ENCODE measurements at regions not wholly inside any gene's neighbourhood (a gene's known extent, or its start where the extent isn't known, plus 50 kb on each side); places are given as distances from the start of the nearest gene placed in this dataset.

DNA sequence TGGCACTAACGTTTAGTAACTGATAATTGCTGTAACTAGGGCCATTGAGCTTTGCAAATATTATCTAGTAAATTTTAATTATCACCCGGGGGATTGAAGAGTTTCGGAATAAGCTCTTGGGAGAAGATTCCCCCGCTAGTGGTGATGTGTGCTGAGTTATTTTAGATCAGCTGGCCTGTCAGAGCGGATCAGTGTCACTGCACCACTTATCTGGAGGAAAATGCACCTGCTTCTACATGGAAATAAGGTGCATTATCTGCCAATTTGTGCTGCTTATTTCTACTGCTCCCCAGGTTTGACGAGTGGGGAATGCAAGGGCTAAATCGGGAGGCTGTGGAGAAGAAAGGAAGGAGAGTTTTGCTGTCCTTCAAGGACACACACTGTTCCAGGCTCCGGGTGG is 518.6 kb downstream of the TLE4 start:
- FAIRE-seq: no peak

DNA sequence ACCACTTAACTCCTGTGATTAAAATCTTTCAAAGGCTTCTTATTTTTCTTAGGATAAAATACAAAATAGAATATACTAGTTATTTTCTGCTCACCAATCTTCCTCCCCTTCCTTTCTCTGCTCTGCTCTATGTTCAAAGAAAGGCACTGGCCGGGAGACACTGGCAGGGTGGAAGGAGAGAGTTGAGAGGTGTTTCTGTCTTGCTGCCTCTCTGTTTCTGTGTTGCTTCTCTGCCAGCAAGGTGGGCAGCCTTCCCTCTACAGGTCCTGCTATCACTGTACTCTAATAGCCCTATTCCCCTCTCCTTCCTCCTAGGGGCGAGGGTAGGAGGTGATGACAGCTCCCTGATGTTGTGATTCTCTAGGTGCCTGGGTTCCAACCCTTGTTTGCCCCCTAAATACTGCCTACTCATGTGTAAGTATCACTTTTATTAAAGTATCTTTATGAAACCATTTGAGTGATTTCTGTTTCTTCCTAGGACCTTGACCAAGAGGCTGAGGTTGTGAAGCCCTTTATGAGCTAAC is 515.1 kb downstream of the TLE4 start:
- no peak for FAIRE-seq

DNA sequence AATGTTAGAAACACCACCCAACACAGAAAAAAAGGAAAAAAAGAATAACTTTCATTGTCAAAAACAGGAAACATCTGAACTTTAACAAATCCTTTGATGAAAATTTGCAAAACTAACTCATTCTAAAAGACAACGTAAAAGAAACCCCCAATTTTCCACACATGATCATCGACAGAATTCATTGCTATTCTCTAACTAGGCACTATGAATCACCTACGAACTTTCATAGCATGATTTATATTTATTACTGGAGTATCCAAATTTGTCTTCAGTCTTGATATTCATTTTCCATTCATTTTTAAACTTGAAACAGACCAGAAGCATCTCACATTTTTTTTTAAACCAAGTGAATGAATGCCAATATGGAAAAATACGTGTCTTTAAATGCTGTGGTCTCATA is 514.6 kb downstream of the TLE4 start:
- no peak for FAIRE-seq

DNA sequence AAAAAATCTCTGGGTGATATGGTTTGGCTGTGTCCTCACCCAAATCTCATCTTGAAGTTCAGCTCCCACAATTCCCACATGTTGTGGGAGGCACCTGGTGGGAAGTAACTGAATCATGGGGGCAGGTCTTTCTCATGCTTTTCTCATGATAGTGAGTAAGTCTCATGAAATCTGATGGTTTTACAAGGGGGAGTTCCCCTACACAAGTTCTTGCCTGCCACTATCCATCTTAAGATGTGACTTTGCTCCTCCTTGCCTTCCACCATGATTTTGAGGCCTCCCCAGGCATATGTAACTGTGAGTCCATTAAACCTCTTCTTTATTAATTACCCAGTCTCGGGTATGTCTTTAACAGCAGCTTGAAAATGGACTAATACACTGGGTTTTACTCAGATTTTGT is 513.9 kb downstream of the TLE4 start:
- no peak for FAIRE-seq

DNA sequence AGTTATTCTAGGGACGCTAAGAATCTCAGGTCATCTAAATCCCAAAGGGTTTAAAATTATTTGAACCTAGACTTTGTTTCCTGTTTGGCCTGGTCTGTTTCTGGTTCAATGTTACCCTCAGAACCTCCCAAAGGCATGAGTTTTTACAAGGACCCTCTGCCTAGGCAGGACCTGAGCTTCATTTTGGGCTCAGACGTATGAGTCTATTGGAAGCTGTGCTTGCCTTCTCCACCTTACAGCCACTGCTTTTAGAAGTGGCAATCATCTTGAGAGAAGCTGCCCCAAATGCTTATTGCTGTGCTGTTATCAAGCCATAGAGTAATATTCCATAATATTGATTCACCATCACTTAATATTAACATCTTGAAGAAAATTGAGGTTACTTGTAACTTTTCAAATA is 510.4 kb downstream of the TLE4 start:
- no peak for FAIRE-seq

DNA sequence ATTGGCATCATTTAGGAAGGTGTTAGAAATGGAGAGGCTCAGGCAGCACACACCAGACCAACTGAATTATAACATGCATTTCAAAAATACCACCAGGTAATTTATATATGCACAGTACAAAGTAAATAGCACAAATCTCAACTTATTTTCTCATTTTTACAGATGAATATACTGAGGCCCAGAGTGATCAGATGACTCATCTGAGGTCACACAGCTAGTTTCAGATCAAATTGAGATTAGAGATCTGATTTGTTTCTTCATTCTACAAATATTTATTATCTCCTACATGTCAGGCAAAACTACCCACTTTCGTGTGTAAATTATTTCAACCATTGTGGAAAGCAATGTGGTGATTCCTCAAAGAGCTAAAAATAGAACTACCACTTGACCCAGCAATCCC is 507.1 kb downstream of the TLE4 start:
- no peak for FAIRE-seq

DNA sequence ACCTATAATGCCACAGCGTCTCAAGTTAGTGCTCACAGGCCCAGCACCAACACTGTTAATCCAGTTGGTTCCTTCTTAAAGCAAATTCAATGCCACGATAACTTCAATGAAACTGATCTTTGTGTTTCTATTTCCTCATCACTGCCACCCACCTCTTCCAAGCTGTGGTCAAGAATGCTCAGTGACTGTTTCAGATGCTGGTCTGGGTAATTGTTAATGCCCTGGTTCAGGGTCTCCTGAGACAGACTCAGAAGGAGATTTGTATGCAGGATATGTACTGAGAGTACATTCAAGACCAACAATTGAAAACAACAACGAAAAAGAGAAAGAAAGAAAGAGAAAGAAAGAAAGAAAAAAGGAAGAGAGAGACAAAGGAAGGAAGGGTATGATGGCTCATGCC is 505.3 kb downstream of the TLE4 start:
- FAIRE-seq: no peak

DNA sequence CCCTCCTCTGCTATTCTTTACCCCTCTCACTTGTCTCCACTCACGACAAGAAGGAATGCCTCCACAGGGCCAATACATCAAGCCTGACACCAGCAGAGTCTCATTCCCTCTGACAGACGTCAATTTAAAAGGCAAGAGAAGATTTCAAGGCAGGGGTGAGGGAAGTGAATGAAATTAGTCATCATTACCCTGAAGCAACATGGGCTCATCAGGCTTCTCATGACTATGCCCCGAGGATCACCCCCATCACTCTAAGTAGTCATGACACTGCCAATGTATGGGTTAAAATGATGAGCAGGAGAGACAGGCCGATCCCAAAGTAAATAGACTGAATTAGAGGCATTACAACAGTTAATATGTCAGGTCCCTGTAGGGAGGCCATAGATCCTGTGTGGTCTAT is 504.4 kb downstream of the TLE4 start:
- FAIRE-seq: no peak

DNA sequence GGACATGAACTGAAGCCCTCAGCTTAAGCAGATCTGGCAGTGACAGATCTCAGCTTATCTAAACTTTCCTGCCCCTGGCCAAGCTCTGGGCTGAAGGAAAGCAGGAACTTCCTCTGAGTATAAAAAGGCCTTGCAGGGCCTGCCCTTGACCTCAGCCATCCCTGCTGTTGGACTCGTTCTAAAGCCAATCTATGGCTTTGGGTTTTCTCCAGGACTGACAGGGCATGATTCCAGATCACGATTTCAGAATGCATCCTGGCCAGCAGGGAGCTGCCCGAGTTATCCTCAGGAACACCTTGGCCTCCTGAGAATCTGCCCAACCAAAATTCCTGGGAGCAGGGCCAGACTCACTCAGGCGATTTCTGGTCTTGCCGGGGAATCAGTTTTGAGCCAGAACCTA is 502.7 kb downstream of the TLE4 start:
- FAIRE-seq: no peak

DNA sequence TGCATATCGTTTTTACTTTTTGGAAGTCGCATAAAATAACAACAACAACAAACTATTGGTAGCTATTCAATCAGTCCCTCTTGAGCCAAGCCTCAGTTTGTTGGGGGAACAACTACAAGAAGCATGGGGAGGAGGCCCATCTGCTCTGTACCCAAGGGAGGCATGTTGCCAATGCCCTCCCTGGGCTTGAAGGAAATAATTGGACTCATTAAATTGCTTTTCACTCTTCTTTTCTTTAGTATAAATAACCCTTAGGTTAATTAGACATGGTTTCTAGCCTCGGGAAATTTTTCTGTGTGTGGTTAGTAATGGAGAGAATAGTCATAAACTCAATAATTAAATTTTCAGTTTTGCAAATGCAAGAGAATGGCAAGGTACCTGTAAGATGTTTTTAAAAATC is 500.7 kb downstream of the TLE4 start:
- FAIRE-seq: no peak

DNA sequence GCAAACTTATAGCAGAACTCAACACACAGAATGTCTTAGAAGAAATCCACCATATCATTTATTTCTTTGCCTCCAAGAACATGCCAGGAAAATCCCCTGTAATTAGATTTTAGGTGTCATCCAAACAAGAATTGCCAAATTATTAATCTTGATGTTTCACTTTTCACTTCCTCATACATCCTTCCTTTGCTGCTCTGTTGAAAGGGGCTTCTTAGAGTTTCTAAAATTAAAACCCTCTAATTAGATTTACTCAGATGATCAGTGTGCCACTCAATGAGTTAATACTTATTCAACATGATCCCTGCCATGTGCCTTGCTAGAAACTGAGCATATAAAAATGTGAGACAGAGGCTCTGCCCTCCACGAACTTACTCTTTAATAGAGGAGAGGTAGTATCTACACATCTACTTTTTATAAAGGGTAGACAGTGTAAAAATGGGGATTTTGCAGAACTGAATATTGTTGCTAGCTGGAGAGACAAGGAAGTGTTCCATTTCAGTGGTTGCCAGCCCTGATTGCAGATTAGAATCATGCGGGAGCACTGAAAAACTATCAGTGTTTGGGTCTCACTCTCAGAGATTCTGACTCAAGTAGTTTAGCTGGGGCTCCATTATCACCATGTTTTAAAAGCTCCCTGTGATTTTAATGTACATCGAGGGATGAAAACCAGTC is 498.4 kb downstream of the TLE4 start:
- FAIRE-seq: no peak

DNA sequence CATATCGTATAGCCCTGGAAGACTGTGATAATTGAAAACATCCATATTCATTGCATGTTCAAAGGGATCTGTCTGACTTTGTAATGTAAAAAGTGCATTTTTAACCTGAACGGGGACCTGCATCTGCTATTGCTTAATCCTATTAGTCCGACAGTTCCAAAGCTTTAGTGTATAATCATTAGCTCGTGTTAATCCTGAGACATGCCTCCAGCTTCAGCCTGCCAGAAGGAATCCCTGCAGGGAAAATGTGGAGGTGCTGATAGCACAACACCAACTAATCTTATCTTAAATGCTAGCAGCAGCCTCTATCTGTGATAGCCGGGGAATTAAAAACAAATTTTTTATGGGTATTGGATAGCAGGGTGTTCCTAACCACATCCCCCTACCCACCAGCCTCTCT is 495.2 kb downstream of the TLE4 start:
- FAIRE-seq: no peak

DNA sequence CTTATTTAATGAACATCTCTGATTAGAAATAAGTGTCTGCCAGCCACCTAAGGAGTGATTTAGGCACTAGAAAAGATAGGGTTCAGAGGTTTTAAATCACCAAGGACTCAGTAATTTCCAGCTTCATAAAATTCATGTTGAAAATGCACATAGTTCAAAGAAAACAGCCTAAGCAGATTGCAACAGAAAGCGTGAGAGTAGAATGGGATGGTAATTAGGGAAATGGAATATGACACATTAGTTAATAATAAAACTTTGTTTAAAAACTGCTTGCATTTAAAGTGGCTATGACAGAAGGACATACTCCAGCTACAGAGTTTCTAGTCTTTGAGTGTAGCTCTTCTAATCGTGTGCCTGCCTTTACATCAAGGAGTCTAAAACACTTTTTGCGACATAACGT is 490.8 kb downstream of the TLE4 start:
- no peak for FAIRE-seq

DNA sequence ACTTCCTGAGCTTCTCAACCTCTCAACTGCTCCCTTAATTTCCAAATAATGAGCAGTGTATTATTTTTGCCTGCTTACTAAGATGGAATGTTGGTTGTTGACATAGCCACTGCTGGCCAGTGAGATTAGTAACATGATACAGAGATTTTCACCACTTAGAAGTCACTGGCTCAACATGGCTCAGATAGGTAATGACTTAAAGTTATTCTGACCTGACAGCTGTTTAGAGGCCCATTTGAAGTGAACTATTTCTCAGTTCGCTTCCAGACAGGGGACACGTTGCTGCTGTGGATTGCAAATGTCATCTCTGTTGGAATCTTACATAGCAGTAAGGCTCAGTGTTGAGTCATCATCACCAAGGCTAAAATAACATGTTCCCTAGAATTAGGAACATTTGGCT is 490.2 kb downstream of the TLE4 start:
- FAIRE-seq: no peak

DNA sequence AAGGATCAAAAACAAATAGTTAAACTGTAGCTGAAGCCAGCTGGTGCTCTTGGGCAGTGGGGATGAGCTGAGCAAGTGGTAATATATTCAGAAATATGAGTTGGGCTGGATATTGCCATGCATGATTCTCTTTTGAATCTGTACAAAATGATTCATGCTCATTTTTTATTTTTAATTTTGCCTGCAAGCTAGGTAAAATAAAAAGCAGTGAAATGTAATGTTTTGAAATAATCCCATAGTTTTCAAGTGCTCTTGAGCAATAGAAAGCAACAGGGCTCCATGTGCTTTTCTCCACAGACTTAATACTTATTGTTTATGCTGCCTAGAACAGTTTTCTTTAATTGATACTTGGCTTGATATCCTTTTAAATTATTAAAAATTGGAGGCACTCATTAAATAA is 489.3 kb downstream of the TLE4 start:
- FAIRE-seq: no peak

DNA sequence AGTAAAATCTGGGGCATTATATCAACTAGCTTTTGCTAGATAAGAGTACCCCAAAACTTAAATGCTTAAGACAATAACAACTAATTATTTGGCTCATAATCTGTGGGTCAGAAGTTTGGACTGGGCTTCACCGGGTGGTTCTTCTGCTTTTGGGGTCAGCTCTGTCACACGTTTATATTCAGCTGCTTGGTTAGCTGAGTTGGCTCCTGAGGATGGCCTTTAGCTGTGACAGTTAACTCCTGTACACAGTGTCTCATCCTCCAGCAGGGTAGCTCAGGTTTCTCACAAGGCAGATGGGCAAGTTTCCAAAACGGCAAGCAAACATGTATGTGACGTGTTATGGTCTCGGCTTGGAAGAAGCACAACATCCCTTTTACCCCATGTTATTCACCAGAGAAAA is 488.2 kb downstream of the TLE4 start:
- FAIRE-seq: no peak

DNA sequence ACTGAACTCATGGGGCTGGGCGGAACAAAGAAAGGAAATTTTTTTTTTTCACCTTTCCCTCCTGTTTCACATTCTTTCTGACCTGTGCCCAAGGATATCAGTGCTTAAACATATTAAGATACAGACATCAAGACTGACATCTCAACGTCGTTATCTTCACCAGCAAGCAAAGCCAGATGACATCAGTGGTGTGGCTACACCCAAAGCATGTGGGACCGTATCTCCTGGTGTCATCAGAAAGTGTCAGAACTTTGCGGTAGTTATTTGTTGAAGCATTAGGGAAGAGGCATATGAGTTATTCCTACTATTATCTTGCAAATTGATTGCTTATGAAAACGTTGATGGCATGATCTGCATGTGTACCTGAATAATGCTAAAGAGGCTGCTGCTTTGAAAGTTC is 487.4 kb downstream of the TLE4 start:
- no peak for FAIRE-seq

DNA sequence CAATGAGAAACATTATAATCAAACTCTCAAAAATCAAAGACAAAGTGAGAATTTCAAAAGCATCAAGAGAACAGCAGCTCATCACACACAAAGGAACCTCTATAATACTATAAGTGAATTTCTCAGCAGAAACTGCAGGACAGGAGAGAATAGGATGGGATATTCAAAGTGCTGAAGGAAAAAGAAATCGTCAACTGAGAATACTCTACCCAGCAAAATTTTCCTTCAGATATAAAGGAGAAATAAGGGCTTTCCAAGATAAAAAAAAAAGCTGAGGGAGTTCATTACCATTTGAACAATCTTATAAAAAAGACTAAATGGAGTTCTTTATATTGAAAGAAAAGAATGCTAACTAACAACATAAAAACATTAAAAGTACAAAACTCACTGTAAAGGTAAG is 481.1 kb downstream of the TLE4 start:
- no peak for FAIRE-seq

DNA sequence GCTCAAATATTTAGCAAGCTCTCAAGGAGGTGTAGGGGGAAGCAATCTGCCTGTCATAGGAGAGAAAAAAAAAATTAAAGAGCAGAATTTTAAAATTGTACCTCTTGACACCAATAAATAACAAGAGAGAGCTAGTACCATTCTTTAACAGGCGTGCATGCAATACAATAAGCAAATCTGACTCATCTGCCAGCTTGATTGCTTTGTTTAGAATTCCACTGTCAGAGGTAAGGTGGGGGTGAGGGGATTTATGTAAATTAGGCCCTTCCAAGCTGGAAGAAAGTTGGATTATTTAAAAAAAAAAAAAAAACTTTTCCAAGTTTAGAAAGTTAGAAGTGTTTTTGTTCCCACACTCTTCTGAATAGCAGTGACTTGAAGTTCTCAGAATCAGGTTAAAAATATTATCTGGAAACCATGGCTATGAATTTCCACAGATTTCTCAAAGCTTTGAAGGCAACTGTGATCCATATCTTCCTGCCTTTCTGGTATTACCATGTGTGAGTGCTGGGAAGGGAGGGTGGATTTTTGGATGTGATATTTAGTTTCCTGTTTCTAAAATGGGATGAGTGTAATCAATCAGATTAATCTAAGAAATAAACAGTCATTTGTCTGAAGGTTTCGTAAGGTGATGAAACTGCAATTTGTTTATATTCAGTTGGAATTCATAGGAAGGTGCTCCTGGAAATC is 477.5 kb downstream of the TLE4 start:
- FAIRE-seq: no peak

DNA sequence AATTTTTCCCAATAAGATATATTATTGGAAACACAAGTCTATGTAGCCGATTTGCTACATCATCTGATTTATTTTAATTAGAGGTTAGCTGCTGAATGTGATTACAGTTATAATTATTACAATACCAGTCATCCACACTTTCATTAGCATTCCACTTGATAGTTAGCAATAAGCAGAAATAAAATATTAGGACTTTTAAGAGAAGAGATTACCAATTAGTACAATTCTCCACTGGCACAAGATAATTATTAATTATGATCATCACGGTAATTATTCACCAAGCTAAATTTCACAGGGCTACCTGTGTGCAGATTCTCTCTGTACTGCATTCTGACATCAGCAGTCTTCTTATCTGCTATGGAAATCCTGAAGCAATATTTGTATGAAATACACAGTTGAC is 474.7 kb downstream of the TLE4 start:
- FAIRE-seq: no peak

DNA sequence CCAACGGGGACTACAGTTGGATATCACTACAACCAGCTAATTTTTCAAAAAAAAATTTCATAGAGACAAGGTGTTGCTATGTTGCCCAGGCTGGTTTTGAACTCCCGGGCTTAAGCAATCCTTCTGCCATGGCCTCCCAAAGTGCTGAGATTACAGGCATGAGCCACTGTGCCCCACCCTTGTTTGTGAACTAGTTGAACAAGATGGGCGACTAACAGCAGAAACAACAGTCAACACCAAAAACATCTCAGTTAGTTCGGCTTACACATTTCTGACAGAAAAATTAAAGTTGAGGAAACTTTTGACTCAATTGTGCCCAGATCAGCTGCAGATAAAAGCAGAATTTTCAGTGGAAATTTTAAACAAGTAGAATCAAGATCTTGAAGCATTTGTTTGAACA is 470.1 kb downstream of the TLE4 start:
- FAIRE-seq: no peak

DNA sequence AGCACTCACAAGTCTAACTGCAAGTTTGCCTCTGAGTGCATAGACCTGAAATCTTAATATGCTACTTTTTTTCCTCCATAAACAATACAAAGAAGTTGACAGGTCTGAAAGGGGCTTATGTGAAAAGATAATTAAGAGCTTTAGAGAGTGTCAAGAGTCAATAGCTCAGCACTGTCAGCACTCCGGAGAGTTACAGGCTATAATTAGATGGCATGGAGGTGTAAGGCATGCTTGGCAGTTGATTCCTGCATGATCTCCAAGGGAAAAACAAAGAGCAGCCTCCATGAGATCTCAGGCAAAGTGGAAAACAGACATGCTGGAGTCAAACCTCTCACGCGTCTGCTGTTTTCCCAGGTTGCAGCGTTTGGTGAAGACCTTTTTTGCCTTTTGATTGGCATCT is 468.7 kb downstream of the TLE4 start:
- FAIRE-seq: no peak

DNA sequence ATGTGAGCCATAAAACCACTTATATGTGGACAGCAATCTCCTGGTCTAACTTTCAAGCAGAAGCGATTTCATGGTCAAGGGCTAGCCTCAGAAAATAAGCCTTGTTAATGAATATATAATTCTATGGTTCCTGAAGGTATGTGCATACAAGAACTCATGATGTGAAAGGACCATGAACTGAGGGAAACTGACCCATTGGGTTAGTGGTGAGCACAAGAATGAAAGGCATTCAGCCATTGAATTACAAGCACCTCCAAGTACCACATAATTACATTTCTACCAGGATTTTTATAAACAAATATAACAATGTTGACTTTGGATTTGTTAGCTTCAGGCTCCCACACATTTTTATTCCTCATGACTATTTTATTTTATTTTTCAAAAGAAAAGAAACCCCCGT is 459.0 kb downstream of the TLE4 start:
- FAIRE-seq: no peak

DNA sequence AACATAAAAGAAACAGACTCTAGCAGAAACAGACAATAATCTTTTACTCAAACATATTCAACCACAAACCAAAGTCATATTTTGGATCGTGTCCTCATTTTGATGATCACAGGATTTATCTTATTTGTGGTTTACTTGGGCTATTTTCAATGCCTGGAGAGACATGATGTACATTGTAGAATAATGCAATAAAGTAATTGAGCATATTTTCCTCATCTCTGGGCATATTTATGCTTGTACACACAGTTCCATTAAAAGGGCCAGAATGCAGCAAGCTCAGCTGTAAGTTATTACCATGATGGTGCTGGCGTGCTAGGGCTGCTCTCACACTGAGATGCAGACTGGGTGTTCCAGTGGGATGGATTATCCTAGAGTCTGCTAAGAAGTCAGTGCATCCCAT is 456.7 kb downstream of the TLE4 start:
- FAIRE-seq: no peak
